Heart right ventricle (tissue), 16 donors: ENCODE measurements at regions not wholly inside any gene's neighbourhood (a gene's known extent, or its start where the extent isn't known, plus 50 kb on each side); places are given as distances from the start of the nearest gene placed in this dataset.
A peak's percentile ranks its signal among the peaks of the same experiment; 100 is the strongest.

Source experiments
- ATAC-seq, 8 donors: fragments of 200-7000 bp; cut with Tn5 transposase; one replicate each; pipeline ENCODE4 v1.9.1; 2020; ENCODE audit warnings: mild to moderate bottlenecking in 8 of 8, moderate library complexity in 8 of 8, moderate number of reproducible peaks in 1 of 8
- DNase-seq, 2 donors: peaks; one replicate each; pipeline ENCODE4 v3.0.0-alpha.2; 2020
- H3K27ac ChIP-seq, 10 donors: fragments of 200-600 bp; sonication (generic) in 2 of 10; one replicate each; pipeline versions ENCODE4 v1.5.0 to v1.8.0; 2020 to 2022; ENCODE audit warnings: mild to moderate bottlenecking in 3 of 10
- H3K27me3 ChIP-seq, 7 donors: fragments of 200-600 bp; one replicate each; pipeline ENCODE4 v1.8.0; 2021 to 2022; ENCODE audit warnings: mild to moderate bottlenecking in 2 of 7
- H3K36me3 ChIP-seq, 9 donors: fragments of 200-600 bp; sonication (generic) in 1 of 9; one replicate each; pipeline versions ENCODE4 v1.5.0 to v1.8.0; 2020 to 2022; ENCODE audit warnings: mild to moderate bottlenecking in 2 of 9
- H3K4me1 ChIP-seq, 9 donors: fragments of 200-600 bp; sonication (generic) in 1 of 9; one replicate each; pipeline versions ENCODE4 v1.5.0 to v1.8.0; 2020 to 2022; ENCODE audit warnings: mild to moderate bottlenecking in 4 of 9
- H3K4me3 ChIP-seq, 10 donors: fragments of 200-600 bp; sonication (generic) in 2 of 10; one replicate each; pipeline versions ENCODE4 v1.5.0 to v1.8.0; 2020 to 2022; ENCODE audit warnings: mild to moderate bottlenecking in 7 of 10, moderate library complexity in 2 of 10
- H3K9me3 ChIP-seq, 11 donors: fragments of 200-600 bp in 10 of 11; sonication (generic) in 2 of 11; one replicate each; pipeline versions ENCODE4 v1.5.0 to v1.8.0; 2013 to 2022; ENCODE audit warnings: mild to moderate bottlenecking in 2 of 11, control low read depth in 1 of 11, moderate library complexity in 1 of 11
- WGBS, 2 donors: extraction: QIAGEN DNeasy Blood & Tissue Kit; methylation state at CpG; one replicate each; pipeline ENCODE4 v1.1.7; 2013; ENCODE audit warnings: inconsistent platforms in 1 of 2; 5-methylcytosine and 5-hydroxymethylcytosine counted together
- intact Hi-C, 10 donors: fragments of 100-400 bp; cut with DNase I; formaldehyde crosslinking; loops; one replicate each; pipeline versions ENCODE4 v1.11.1 to v1.14.2; 2022
- TF ChIP-seq, protein P1 (sequence below), 9 donors: fragments of 200-600 bp; sonication (generic) in 2 of 9; IDR thresholded peaks; one replicate each; pipeline versions ENCODE4 v1.5.0 to v1.8.0; 2021 to 2022; ENCODE audit warnings: antibody characterized with exemption in 9 of 9, mild to moderate bottlenecking in 5 of 9, moderate library complexity in 1 of 9
- donor health status: Arrhythmogenic right ventricular cardiomyopathy.
- donor health status: ischemic (EF 13 %, LVEDD 7.1; RV severe dilation, severe dysfunction).
- donor health status: healthy with polysubstance abuse.
- donor health status: DM: no; HTN: yes; CAD: no.
- donor health status: DM: no; HTN: no; CAD: no.
- donor health status: ischemic (EF 25% LVEDD 6.9; RV normal size, moderate dysfunction).
- donor health status: ischemic (EF 25% LVEDD 5.7; RV mildly dilated, moderate dysfunction).
- donor health status: healthy.
- donor health status: DM: yes; HTN: yes; CAD: no.
- donor health status: Ischemic cardiomyopathy.
- donor health status: ischemic (EF 35%, LVEDD 5.7; RV mildly dilated, moderate dysfunction).
- donor health status: nonischemic (EF 11% LVEDD 7.7; RV severe dilation, severe dysfunction).
- donor health status: DM: yes; HTN: yes; CAD: no.
- donor health status: PGD.
- donor health status: ischemic (EF 29% LVEDD 5.4; RV normal size, mild dysfunction).
- donor health status: nonischemic (EF 23%, LVEDD 6.1; RV moderate dilation, normal function).

GRCh38 chr11:121383716-121384115, 68.4 kb upstream of the SORL1 start:
- peak overlapping the region in 9 of 10 donors; percentile 26 to 85 (median 70) for H3K27ac ChIP-seq
- ATAC-seq (peak; percentile 67 to 98 (median 93)), DNase-seq (peak in 1 of 2 donors; percentile 55)
- no peaks in the 10 kb centered on the region for H3K27me3 ChIP-seq
- peaks cover 0 to 37% (median 4%) of the 10 kb centered on the region in 9 donors for H3K4me1 ChIP-seq
- no peaks in the 10 kb centered on the region for H3K36me3 ChIP-seq
- intact Hi-C loops: loop anchor here in 1 of 10 donors (5.0 kb wide), 1 partner anchor 46 kb away; no protein-coding TSS in a partner anchor
- 24 to 35% methylated on average over 4 of the region's 4 CpGs for WGBS, 2 donors
- no peak overlapping the region for H3K4me3 ChIP-seq
- H3K9me3 ChIP-seq: peaks cover 0 to 5% (median 0%) of the 10 kb centered on the region in 11 donors
- TF ChIP-seq, protein P1, sequence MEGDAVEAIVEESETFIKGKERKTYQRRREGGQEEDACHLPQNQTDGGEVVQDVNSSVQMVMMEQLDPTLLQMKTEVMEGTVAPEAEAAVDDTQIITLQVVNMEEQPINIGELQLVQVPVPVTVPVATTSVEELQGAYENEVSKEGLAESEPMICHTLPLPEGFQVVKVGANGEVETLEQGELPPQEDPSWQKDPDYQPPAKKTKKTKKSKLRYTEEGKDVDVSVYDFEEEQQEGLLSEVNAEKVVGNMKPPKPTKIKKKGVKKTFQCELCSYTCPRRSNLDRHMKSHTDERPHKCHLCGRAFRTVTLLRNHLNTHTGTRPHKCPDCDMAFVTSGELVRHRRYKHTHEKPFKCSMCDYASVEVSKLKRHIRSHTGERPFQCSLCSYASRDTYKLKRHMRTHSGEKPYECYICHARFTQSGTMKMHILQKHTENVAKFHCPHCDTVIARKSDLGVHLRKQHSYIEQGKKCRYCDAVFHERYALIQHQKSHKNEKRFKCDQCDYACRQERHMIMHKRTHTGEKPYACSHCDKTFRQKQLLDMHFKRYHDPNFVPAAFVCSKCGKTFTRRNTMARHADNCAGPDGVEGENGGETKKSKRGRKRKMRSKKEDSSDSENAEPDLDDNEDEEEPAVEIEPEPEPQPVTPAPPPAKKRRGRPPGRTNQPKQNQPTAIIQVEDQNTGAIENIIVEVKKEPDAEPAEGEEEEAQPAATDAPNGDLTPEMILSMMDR (IDR thresholded peaks at IDR 0.05): no peak

DNA sequence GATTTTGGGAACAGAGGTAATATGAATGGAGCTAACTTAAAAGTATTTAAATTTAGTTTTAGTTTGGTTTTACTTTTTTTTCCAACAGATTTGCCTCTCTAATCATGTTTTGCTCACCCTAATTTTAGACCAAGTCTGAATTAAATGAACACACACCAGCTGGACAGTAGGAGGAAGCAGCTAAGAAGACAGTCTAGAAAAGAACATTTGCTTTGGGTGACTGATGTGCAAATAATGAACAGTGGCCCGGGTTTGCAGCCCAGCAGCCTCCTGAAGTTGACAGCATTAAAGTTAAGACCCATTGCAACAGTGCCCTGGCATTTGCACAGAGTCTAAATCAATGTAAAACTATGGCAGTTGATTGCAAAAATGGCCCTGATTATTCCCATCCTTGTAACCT, 66.4 kb upstream of the SORL1 start:
- DNase-seq: no peak
- H3K9me3 ChIP-seq: peaks cover 0 to 5% (median 0%) of the 10 kb centered on the region in 11 donors
- H3K27me3 ChIP-seq: no peaks in the 10 kb centered on the region
- WGBS, 2 donors: 46 to 66% methylated on average over 1 of the region's 1 CpG
- intact Hi-C loops: no loop called here
- TF ChIP-seq, protein P1 (IDR thresholded peaks at IDR 0.05): no peak
- no peak overlapping the region for H3K4me3 ChIP-seq
- H3K27ac ChIP-seq: no peak overlapping the region
- no peaks in the 10 kb centered on the region for H3K36me3 ChIP-seq
- H3K4me1 ChIP-seq: peaks cover 0 to 54% (median 11%) of the 10 kb centered on the region in 9 donors
- ATAC-seq: no peak
